ENCODE measurements at regions not wholly inside any gene's neighbourhood (a gene's known extent, or its start where the extent isn't known, plus 50 kb on each side); places are given as distances from the start of the nearest gene placed in this dataset.

DNA sequence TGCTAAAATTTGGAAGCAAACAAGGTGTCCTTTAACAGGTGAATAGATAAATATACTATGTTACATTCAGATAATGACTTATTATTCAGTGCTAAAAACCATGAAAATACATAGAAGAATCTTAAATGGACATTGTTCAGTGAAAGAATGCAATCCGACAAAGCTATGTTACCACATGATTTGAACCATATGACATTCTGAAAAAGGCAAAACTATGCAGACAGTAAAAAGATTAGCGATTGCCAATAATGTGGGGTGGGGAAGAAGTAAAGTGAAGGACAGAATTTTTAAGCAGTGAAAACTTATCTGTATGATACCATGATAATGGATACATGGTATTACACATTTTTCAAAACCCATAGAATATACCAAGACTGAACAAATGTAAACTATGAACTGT is 926.9 kb downstream of the FAT4 start:
- CTCF ChIA-PET = interaction anchor here (0.6 kb wide), 1 partner anchor 71 kb away, joined by 4 read pairs; no protein-coding TSS in a partner anchor
- POLR2A ChIA-PET (ENCODE audit: low non-redundant PET) = no interaction called here
- no peak overlapping the region for H3K27ac ChIP-seq
- DNase-seq (ENCODE audit: low spot score) = no peak
- TF ChIP-seq, protein P1, sequence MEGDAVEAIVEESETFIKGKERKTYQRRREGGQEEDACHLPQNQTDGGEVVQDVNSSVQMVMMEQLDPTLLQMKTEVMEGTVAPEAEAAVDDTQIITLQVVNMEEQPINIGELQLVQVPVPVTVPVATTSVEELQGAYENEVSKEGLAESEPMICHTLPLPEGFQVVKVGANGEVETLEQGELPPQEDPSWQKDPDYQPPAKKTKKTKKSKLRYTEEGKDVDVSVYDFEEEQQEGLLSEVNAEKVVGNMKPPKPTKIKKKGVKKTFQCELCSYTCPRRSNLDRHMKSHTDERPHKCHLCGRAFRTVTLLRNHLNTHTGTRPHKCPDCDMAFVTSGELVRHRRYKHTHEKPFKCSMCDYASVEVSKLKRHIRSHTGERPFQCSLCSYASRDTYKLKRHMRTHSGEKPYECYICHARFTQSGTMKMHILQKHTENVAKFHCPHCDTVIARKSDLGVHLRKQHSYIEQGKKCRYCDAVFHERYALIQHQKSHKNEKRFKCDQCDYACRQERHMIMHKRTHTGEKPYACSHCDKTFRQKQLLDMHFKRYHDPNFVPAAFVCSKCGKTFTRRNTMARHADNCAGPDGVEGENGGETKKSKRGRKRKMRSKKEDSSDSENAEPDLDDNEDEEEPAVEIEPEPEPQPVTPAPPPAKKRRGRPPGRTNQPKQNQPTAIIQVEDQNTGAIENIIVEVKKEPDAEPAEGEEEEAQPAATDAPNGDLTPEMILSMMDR (conservative IDR thresholded peaks at IDR 0.05; ENCODE audit: low read depth) = no peak

DNA sequence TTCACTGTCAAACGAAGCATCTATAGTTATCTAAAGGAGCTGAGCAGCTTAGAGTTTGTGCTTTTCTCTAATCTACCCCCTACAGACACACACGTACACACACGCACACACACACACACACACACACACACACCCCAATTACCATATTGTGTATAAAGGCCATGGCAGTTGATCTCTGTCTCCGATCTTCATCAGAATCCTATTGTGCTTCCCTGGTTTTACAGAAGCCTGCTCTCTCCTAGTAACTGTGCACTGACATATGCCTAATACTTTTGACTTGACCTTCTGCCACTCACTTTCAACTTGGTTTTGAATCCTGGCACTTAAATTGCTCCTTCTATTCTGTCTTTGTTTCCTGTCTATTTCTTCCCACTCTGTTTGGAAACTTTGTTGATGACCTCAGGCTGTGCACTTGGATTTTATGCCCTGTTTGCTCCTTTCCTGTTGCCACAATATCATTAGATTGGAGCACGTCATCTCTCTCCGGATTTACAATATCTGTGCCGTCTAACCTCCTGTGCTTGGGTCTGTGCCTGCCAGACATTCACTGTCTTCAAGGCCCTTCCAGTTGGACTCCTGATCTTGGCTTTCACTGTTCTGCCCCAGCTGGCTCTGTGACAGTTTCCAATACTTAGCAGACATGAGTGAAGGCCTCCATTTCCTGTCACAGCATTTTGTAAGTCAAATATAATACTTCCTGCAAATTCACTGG is 928.1 kb downstream of the FAT4 start:
- ChIA-PET CTCF (interaction anchor here (0.6 kb wide), 1 partner anchor 619 kb away, joined by 3 read pairs; no protein-coding TSS in a partner anchor), POLR2A (ENCODE audit: low non-redundant PET) (no interaction called here)
- DNase-seq (ENCODE audit: low spot score) = no peak
- no peak overlapping the region for H3K27ac ChIP-seq
- TF ChIP-seq, protein P1 (conservative IDR thresholded peaks at IDR 0.05; ENCODE audit: low read depth) = no peak

DNA sequence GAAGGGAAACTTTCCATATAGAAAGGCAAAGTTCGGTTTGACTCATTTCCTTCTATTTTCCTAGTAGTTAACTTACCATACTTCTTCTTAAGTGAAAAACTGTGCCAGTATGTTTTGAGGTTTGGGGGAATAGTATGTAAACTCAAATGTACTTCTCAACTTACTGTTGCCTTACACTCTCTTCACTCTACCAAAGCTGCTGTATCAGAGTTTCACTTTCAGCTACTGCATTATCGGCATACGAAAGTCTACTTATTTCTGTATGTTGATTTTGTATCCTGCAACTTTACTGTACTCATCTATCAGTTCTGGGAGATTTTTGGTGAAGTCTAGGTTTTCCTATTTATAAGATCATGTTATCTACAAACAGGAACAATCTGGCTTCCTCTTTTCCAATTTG is 932.7 kb downstream of the FAT4 start:
- no peak overlapping the region for H3K27ac ChIP-seq
- ChIA-PET POLR2A (ENCODE audit: low non-redundant PET) (no interaction called here), CTCF (interaction anchor here (0.6 kb wide), 1 partner anchor 710 kb away, joined by 3 read pairs; no protein-coding TSS in a partner anchor)
- TF ChIP-seq, protein P1 (conservative IDR thresholded peaks at IDR 0.05; ENCODE audit: low read depth) = no peak
- no peak for DNase-seq (ENCODE audit: low spot score)

DNA sequence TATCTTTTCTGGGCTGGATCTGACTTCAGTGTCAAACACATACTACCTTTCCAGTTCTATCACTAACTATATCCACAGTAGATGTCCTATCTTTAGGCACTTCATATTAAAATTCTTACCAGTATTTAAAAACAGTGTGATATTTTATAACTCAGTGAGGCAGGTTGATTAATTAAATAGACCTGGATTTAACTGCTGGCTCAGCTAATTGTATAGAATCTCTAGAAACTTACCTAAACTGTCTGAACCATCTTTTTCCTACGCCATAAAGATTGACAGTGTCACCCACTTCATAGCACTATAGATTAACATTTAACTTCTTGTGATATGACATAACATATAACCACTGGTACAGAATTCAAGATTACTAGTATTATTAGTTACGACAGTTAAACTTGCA is 935.3 kb downstream of the FAT4 start:
- CTCF ChIA-PET = no interaction called here
- no peak for DNase-seq (ENCODE audit: low spot score)

DNA sequence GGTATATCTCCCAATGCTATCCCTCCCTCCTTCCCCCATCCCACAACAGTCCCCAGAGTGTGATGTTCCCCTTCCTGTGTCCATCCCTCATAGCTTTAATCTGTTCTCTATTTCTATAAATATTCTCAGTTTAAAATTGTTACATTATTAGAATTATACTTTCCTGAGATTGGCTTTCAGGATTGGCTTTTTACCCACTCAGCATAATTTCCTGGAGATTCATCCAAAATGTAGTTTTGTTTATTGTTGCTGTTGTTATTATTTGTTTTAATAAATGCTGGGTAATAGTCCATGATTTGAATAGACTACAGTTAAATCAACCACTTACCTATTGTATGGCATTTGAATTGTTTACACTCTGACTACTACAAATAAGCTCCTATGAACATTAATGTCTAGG is 936.4 kb downstream of the FAT4 start:
- POLR2A ChIA-PET (ENCODE audit: low non-redundant PET) = no interaction called here
- TF ChIP-seq, protein P1 (conservative IDR thresholded peaks at IDR 0.05; ENCODE audit: low read depth) = no peak
- CTCF ChIA-PET = no interaction called here
- DNase-seq (ENCODE audit: low spot score) = no peak
- no peak overlapping the region for H3K27ac ChIP-seq

More for the DNA sequence above, 935.3 kb downstream of the FAT4 start:
- no peak overlapping the region for H3K27ac ChIP-seq
- TF ChIP-seq, protein P1 (conservative IDR thresholded peaks at IDR 0.05; ENCODE audit: low read depth) = no peak
- POLR2A ChIA-PET (ENCODE audit: low non-redundant PET) = no interaction called here

DNA sequence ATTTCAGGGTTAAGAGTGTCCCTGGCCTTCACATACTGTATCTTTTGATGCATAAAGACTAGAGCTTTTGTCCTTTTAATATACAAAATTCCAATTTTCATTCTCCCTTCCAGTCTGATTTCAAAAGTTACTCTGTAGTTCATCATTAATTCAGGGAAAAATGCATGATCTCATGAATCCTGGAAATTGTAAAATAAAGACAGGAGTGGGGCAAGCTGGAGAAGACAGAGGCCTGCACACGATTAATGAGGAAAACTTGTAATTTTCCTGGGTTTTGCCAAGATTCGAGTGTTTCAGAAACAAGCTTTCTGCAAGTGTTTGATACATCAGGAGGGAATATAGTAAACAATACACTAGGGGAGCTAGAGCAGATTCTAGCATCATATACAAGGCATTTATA is 947.9 kb downstream of the FAT4 start:
- DNase-seq (ENCODE audit: low spot score) = no peak
- ChIA-PET POLR2A (ENCODE audit: low non-redundant PET) (no interaction called here), CTCF (no interaction called here)
- H3K27ac ChIP-seq = no peak overlapping the region
- TF ChIP-seq, protein P1 (conservative IDR thresholded peaks at IDR 0.05; ENCODE audit: low read depth) = no peak

Data from RWPE1 (cell line).